ENCODE measurements at regions not wholly inside any gene's neighbourhood (a gene's known extent, or its start where the extent isn't known, plus 50 kb on each side); places are given as distances from the start of the nearest gene placed in this dataset.
"Not testable (repeated sequence)": the region's sequence is repeated elsewhere in the genome, so short reads cannot be mapped to it uniquely, and the experiment has no call there.

- Histone ChIP-seq H3K27ac (ENCODE audit: low read depth in 2 of 2, low read length in 2 of 2) (no peak overlapping the region), H3K9ac (ENCODE audit: low read length in 3 of 3) (no peak overlapping the region), H3K9me3 (ENCODE audit: control insufficient read depth in 2 of 3, insufficient read depth in 1 of 3, low read length in 3 of 3) (no peaks in the 10 kb centered on the region), H3K36me3 (ENCODE audit: control insufficient read depth in 2 of 3, insufficient read depth in 3 of 3, low read length in 3 of 3) (no peaks in the 10 kb centered on the region), H3K27me3 (ENCODE audit: control insufficient read depth, insufficient read depth, low read length) (no peaks in the 10 kb centered on the region), H3K4me1 (ENCODE audit: control insufficient read depth in 2 of 3, insufficient read depth in 2 of 3, low read depth in 1 of 3, low read length in 3 of 3) (no peaks in the 10 kb centered on the region), H3K4me3 (ENCODE audit: low read length in 3 of 3) (no peak overlapping the region)
- FAIRE-seq (no peak), DNase-seq (peak in 1 of 5 donors; percentile 0)
- intact Hi-C loops (cut with DNase I), result no loop called here
- no peak for TF ChIP-seq CTCF (IDR thresholded peaks at IDR 0.05; ENCODE audit: borderline replicate concordance, extremely low read depth, insufficient read depth)
Observed at GRCh38 chr3:82376883-82377282, 615.4 kb upstream of the GBE1 start.

- H3K27ac ChIP-seq (ENCODE audit: low read depth in 2 of 2, low read length in 2 of 2); H3K9ac ChIP-seq (ENCODE audit: low read length in 3 of 3); FAIRE-seq; H3K36me3 ChIP-seq (ENCODE audit: control insufficient read depth in 2 of 3, insufficient read depth in 3 of 3, low read length in 3 of 3); DNase-seq; H3K27me3 ChIP-seq (ENCODE audit: control insufficient read depth, insufficient read depth, low read length); H3K4me3 ChIP-seq (ENCODE audit: low read length in 3 of 3); H3K4me1 ChIP-seq (ENCODE audit: control insufficient read depth in 2 of 3, insufficient read depth in 2 of 3, low read depth in 1 of 3, low read length in 3 of 3); intact Hi-C loops (cut with DNase I); H3K9me3 ChIP-seq (ENCODE audit: control insufficient read depth in 2 of 3, insufficient read depth in 1 of 3, low read length in 3 of 3): not testable (repeated sequence)
Observed at GRCh38 chr3:82373833-82374232, 612.4 kb upstream of the GBE1 start.

- Histone ChIP-seq H3K27me3 (ENCODE audit: control insufficient read depth, insufficient read depth, low read length) (no peaks in the 10 kb centered on the region), H3K9me3 (ENCODE audit: control insufficient read depth in 2 of 3, insufficient read depth in 1 of 3, low read length in 3 of 3) (no peaks in the 10 kb centered on the region), H3K36me3 (ENCODE audit: control insufficient read depth in 2 of 3, insufficient read depth in 3 of 3, low read length in 3 of 3) (no peaks in the 10 kb centered on the region), H3K4me1 (ENCODE audit: control insufficient read depth in 2 of 3, insufficient read depth in 2 of 3, low read depth in 1 of 3, low read length in 3 of 3) (no peaks in the 10 kb centered on the region), H3K27ac (ENCODE audit: low read depth in 2 of 2, low read length in 2 of 2) (no peak overlapping the region), H3K4me3 (ENCODE audit: low read length in 3 of 3) (no peak overlapping the region), H3K9ac (ENCODE audit: low read length in 3 of 3) (no peak overlapping the region)
- DNase-seq (no peak), FAIRE-seq (no peak)
- TF ChIP-seq CTCF (IDR thresholded peaks at IDR 0.05; ENCODE audit: borderline replicate concordance, extremely low read depth, insufficient read depth), result no peak
- intact Hi-C loops (cut with DNase I), result no loop called here
Observed at GRCh38 chr3:82364827-82365226, 603.4 kb upstream of the GBE1 start.

GRCh38 chr3:82363131-82363530 is 601.7 kb upstream of the GBE1 start:
- Histone ChIP-seq H3K27me3 (ENCODE audit: control insufficient read depth, insufficient read depth, low read length) (no peaks in the 10 kb centered on the region), H3K27ac (ENCODE audit: low read depth in 2 of 2, low read length in 2 of 2) (no peak overlapping the region), H3K9ac (ENCODE audit: low read length in 3 of 3) (no peak overlapping the region), H3K36me3 (ENCODE audit: control insufficient read depth in 2 of 3, insufficient read depth in 3 of 3, low read length in 3 of 3) (no peaks in the 10 kb centered on the region), H3K4me3 (ENCODE audit: low read length in 3 of 3) (no peak overlapping the region), H3K9me3 (ENCODE audit: control insufficient read depth in 2 of 3, insufficient read depth in 1 of 3, low read length in 3 of 3) (no peaks in the 10 kb centered on the region), H3K4me1 (ENCODE audit: control insufficient read depth in 2 of 3, insufficient read depth in 2 of 3, low read depth in 1 of 3, low read length in 3 of 3) (no peaks in the 10 kb centered on the region)
- no peak for FAIRE-seq
- intact Hi-C loops (cut with DNase I), result no loop called here
- TF ChIP-seq CTCF (IDR thresholded peaks at IDR 0.05; ENCODE audit: borderline replicate concordance, extremely low read depth, insufficient read depth), result no peak
- no peak for DNase-seq
